HG02938 (cell line): ENCODE measurements at regions not wholly inside any gene's neighbourhood (a gene's known extent, or its start where the extent isn't known, plus 50 kb on each side); places are given as distances from the start of the nearest gene placed in this dataset.

Experiments
- ATAC-seq: cut with Tn5 transposase; IDR thresholded peaks from one replicate; pipeline ENCODE4 v1.9.1; 2021; ENCODE audit warnings: mild to moderate bottlenecking, moderate library complexity; ENCODE audit not compliant: unreplicated experiment

DNA sequence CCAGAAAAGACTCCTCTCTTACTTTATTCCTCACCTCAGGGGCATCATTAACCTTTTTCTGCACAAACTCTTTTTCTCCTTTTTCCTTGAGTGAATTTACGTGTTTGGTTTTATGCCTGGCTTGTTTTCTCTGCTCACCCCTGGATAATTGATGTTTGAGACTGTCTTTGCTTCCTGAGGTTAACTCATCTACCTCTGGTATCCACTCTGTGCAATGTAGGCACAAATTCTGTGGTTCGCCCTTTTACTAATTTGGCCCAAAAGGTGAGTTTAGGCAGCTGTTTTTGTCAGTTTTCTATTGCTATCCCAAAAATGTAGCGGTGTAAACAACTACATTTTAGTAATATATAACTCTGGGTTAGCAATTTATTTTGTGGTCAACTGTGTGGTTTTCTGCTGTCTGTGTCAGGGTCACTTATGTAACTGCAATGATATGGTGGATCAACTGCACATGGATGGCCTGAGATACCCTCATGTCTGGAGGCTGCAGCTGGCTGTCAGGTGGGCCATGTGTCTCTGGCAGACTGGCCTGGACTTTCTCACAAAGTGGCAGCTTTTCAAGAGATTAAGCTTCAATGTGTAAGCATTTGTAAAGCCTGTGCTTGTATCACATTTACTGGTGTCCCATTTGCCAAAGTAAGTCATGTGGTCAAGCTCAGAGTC is 329.7 kb downstream of the FSIP2 start:
- no peak for ATAC-seq

DNA sequence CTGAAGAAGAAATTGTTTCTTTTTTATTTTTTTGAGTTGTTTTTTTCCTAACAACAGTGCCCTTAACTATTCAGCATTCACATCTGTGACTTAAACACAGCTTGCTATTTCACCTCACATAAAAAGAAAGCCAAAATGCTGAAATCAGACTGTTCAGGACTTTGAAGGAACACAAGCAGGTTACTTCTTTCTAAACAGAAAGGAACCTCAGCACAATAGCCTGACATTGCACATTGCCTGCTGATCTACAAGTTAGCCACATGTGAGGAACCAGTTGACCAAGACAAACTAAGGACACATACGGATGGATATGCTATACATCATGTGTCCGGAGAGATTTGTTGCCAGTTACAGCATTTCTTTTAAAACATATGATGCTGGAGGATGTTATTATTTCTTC is 331.1 kb downstream of the FSIP2 start:
- ATAC-seq, result no peak

DNA sequence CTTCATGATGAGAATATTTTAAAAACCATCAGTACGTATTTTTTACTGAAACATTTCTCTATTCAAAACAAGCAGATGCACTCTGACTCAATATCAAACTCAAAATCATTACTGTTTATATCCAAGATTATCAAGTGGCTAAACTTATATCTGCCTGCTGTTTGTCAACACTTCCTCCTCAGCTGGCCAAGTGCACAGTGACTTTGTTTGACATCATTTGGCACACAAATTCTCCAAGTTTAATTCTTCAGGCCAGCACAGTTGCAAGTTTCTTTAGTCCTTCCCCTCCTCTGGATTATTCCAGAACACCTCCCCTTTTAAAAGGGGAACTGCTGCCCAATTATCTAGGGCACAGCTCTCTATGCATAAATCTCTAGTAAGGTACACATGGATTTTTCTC is 346.6 kb downstream of the FSIP2 start:
- no peak for ATAC-seq

DNA sequence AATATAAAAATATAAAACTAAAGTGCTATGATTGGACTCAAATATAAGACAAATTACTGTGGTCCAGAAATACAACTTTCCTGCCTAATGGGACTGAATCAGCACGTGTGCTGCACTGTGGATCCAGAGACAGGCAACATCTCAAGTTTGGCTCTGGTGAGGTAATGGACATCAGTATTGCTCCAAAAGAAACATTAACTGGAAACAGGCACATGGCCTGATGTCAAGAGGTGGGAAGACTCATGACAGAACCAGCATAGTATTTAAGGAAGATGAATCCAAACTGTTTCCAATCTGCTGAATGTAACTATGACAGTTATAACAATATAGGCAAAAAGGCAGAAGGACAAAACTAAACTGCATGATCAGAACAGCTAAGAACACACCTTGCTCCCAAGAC is 354.6 kb downstream of the FSIP2 start:
- ATAC-seq, result no peak

GRCh38 chr2:186098821-186099220 is 360.2 kb downstream of the FSIP2 start:
- ATAC-seq, result no peak

- ATAC-seq, result no peak
These were observed 361.2 kb downstream of the FSIP2 start for GRCh38 chr2:186099826-186100225.

DNA sequence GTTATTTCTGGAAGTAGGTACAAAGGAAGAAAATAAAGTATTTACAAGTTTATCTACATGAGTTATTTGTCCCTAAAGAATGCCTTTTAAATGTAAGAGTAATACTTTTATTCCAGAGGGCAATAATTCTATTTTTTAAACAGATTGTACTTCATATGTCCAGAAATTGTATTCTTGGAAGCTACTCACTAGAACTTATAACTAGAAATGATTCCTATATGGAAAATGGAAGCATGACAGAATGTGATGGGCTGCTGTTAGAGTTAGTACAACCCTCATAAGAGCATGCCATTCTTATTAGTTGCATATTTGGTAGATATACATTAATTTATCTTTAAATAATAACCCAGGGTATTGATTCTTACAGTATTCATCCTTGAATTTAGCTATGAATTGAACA is 362.0 kb downstream of the FSIP2 start:
- no peak for ATAC-seq

DNA sequence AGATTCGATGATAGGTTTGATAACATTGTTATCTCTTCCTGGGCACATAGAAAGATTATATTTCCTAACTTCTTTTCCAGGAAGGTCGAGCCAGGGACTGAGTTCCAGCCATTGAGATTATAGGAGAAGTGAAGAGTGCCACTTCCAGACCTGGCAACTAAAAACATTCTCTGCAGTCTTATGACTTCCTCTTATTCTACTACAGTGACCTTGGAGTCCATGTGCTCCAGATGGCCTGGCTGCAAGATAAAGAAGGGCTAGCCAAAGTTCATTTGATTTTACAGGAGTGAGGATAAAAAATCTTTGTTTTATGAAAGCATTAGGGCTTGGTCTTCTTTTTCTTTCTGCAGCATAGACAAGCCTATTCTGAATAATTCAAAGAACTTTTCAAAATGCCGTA is 363.0 kb downstream of the FSIP2 start:
- no peak for ATAC-seq

- ATAC-seq, result no peak
These were observed 364.7 kb downstream of the FSIP2 start for GRCh38 chr2:186103276-186103675.

DNA sequence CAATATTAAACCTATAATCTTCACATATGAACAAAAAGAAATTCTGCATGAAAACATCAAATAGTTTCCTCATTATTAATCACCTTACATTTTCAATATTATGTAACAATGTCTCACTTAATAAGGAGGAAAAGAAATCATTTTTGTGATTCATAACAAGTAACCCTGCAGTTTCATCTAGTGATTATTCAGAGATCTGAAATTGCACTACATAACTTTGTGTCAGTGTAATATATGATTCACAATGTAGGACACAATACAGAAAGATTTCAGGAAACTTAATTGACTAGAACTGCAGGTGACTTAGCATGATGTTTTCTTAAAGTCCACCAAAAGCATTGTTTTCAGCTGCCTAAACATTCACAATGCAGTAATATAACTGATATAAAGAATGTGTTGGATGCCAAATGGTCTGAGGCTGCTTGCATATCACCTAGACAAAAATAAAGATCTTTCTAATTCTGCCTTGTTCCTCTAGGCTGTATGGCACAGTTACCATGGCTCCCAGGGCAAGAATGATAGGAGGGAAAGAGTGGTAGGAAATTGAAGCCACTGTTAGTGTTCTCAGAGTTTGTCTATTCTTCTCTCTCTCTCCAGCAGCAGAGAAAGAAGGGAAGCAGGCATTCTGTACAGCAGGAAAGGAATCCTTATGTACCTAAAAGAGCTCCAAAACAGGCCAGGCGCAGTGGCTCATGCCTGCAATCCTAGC is 366.6 kb downstream of the FSIP2 start:
- no peak for ATAC-seq

DNA sequence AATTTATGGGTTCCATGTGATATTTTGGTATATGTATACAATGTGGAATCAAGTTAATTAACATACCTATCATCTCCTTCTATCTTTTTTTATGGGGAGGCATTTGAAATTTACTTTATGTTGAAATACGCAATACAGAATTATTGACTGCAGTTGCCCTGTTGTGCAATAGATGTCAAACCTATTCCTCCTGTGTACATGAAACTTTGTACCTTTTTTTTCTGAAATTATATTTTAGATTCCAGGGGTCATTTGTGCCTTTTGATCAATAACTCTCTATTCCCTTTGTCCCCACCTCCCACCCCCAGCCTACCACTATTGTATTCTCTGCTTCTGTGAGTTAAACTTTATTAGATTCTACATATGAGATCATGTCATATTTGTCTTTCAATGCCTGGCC is 369.9 kb downstream of the FSIP2 start:
- ATAC-seq, result no peak

- no peak for ATAC-seq
These were observed 372.8 kb upstream of the ZC3H15 start for GRCh38 chr2:186113284-186113683.

DNA sequence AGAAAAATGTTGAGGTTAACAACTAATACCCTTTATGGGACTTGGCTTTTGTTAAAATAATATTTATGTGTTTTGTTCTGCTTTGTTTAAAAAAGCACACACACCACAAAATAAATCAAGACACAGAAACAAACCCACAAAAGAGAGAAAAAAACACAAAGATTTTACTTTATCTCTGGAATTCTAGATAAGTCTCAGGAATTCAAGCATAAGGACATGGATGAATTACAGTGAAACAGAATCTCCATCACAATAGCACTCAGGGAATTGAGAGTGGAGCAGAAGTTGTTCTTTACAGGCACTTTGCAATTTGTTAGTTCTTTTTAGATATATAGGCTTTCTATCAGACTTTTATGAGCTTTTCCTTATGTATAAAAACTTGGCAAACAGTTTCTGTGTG is 360.9 kb upstream of the ZC3H15 start:
- no peak for ATAC-seq

DNA sequence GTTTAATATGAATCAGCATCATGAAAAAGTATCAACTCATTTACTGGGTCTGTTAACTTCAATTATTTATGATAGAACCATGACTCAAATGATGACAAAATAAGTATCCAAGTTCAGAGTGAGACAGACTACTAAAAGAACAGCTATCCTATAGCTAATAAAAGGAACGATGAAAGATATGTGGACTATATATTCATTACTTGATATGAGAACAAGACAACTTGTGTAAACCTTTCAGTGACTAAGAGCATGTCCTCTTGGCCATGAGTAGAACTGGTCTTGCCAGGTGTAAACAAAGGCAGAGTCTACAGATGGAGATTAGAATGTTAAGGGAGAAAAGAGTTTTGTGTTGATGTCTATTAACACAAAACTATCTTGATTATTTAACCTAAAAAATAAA is 360.4 kb upstream of the ZC3H15 start:
- ATAC-seq, result no peak

DNA sequence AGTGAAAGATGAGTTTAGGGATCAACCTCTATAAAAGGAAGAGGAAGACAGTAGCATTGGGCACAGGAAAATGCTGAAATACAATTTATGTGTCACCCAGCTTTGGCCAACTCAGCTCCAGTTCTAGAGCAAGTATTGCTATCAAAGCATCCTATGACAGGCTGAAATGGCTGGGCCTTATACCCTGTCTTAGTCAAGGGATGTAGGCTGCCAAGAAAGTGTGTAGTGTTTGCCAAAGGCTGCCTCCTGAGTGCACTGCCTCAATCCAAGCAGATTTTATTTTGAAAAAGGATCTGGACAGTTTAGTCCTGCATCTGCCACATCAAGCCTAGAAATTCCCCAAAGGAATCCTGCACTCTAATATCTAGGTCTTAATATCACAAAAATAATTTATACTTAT is 359.9 kb upstream of the ZC3H15 start:
- no peak for ATAC-seq

DNA sequence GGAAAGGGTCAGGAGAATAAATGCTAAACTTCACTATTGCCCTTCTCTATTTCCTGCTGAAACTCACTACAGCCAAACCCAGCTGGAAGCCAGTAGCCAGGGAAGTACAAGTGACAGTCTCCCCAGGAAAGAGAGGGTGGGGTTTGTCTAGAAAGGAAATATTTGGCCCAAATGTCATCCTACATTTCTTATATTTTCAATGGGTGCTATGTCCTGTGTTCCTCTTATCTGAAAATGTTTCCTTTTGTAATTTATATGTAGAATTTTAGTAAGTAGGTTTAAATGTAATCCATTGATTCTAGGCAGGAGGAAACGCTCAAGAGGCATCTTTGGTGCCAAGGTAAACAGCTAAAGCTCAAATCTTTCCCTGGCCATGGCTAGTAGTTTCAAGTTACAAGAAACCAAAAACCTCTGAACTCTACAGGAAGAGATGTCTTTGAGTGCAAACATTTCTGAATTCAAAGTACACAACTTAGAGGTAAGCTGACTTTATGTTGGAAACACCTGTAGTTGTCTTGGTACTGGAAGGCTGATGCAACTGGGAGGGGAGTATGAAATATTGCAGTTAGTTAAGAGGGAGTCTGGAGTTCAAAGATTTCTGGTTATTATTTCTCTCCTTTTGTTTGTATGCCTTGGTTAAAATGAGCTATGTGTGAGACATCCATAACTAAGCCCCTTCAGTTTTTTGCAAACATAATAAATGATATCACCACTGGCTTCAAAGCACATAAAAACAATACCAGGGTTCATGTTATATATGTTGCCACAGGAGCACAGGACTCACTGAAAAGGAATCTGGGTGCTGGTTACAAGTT is 356.1 kb upstream of the ZC3H15 start:
- no peak for ATAC-seq

GRCh38 chr2:186130748-186131641 is 355.1 kb upstream of the ZC3H15 start:
- no peak for ATAC-seq

- ATAC-seq, result no peak
These were observed 350.4 kb upstream of the ZC3H15 start for GRCh38 chr2:186135686-186136085.

GRCh38 chr2:186136860-186137259 is 349.2 kb upstream of the ZC3H15 start:
- no peak for ATAC-seq

DNA sequence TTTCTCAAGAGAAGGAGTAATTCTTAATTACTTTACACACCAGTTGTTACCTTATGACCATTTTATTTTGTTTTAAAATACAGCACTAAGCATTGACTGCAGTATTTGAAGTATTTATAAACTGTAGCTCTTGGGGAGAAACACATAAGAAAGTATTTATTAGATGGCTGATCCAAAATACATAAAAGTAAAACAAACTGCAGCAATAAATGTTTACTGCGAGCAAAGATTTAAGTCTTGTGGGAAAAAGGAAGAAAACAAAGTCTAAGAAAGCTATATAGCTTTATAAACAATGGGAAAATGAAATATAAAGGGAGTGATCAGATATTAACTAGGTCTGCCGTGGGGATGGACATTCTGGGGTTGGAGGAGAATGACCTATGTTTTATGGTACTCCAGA is 347.2 kb upstream of the ZC3H15 start:
- no peak for ATAC-seq

GRCh38 chr2:186159101-186159500 is 327.0 kb upstream of the ZC3H15 start:
- no peak for ATAC-seq
